ENCODE measurements at regions not wholly inside any gene's neighbourhood (a gene's known extent, or its start where the extent isn't known, plus 50 kb on each side); places are given as distances from the start of the nearest gene placed in this dataset.

DNA sequence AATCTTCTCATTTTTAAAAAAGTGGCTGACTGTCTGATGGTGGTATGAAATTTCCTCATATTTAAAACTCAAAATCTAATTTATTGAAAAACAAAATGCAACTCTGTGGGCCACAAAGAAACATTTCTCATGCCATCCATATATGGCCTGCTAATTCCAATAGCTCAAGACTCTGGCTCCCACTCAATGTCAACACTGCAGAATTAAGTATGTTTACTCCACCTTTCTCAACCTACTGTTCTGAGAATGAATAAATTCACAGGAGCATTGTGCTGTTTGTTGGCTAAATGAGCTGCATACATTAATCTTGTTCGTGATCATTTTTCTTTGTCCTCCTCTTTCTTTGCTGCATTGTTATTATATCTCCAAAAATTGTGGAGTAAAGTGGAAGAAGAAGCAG is 79.5 kb upstream of the GABRG2 start:
- no peak overlapping the region for H3K27ac Mint-ChIP-seq
- H3K27ac ChIP-seq (ENCODE audit: low read depth, low read length) = no peak overlapping the region
- H3K9ac ChIP-seq (ENCODE audit: extremely low read depth, low read length, poor library complexity, severe bottlenecking) = no peak overlapping the region
- H3K4me1 Mint-ChIP-seq = peaks cover 2% of the 10 kb centered on the region
- DNase-seq = no peak
- H3K9me3 Mint-ChIP-seq = peaks cover 26% of the 10 kb centered on the region
- no peak overlapping the region for H3K4me3 ChIP-seq (ENCODE audit: low read length)
- H3K4me3 Mint-ChIP-seq = no peak overlapping the region
- no peaks in the 10 kb centered on the region for H3K27me3 ChIP-seq (ENCODE audit: control insufficient read depth, insufficient read depth, low read length, poor library complexity, severe bottlenecking)
- no peaks in the 10 kb centered on the region for H3K36me3 Mint-ChIP-seq (ENCODE audit: low read depth)
- H3K27me3 Mint-ChIP-seq (ENCODE audit: insufficient read depth) = no peaks in the 10 kb centered on the region
- 88% methylated on average over 1 of the region's 1 CpG; no CpG with 5 or more reads in 1 of the 2 experiments for WGBS, 2 experiments (ENCODE audit: insufficient coverage in 1 of 2, insufficient read length in 1 of 2)
- H3K4me1 ChIP-seq (ENCODE audit: control insufficient read depth, insufficient read depth, low read length) = no peaks in the 10 kb centered on the region
- TF ChIP-seq, protein P1, sequence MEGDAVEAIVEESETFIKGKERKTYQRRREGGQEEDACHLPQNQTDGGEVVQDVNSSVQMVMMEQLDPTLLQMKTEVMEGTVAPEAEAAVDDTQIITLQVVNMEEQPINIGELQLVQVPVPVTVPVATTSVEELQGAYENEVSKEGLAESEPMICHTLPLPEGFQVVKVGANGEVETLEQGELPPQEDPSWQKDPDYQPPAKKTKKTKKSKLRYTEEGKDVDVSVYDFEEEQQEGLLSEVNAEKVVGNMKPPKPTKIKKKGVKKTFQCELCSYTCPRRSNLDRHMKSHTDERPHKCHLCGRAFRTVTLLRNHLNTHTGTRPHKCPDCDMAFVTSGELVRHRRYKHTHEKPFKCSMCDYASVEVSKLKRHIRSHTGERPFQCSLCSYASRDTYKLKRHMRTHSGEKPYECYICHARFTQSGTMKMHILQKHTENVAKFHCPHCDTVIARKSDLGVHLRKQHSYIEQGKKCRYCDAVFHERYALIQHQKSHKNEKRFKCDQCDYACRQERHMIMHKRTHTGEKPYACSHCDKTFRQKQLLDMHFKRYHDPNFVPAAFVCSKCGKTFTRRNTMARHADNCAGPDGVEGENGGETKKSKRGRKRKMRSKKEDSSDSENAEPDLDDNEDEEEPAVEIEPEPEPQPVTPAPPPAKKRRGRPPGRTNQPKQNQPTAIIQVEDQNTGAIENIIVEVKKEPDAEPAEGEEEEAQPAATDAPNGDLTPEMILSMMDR (conservative IDR thresholded peaks at IDR 0.05) = no peak
- no peaks in the 10 kb centered on the region for H3K36me3 ChIP-seq (ENCODE audit: control insufficient read depth, insufficient read depth, low read length)
- no peaks in the 10 kb centered on the region for H3K9me3 ChIP-seq (ENCODE audit: control insufficient read depth, low read length)

Measured in endodermal cell (in vitro differentiated cells).